Caco-2 (cell line): ENCODE measurements at regions not wholly inside any gene's neighbourhood (a gene's known extent, or its start where the extent isn't known, plus 50 kb on each side); places are given as distances from the start of the nearest gene placed in this dataset.

Experiments used
- BruUV-seq: library from RNA; stranded (reverse); fragments of 400-500 nt; replicated peaks from 2 replicates; lab custom pipeline; 2021; lab: Mats Ljungman, UMichigan
- CTCF ChIA-PET: fragments of 300-600 bp; sonication (Branson Sonifier 250); formaldehyde crosslinking; loops from one replicate; lab custom pipeline; 2022; ENCODE audit warnings: antibody characterized with exemption; lab: Charles Lee
- POLR2A ChIA-PET: fragments of 300-600 bp; sonication (Branson Sonifier 250); formaldehyde crosslinking; loops from one replicate; lab custom pipeline; 2022; ENCODE audit warnings: antibody characterized with exemption; lab: Charles Lee
- DNase-seq, 2 experiments: peaks; one replicate each; pipeline versions ENCODE4 v3.0.0 to v3.0.0-alpha.2; 2020 to 2022
- H3K27me3 ChIP-seq: replicated peaks from 2 replicates; pipeline ENCODE4 v1.6.0; 2011; ENCODE audit warnings: low read length; ENCODE audit not compliant: control insufficient read depth, insufficient read depth
- H3K36me3 ChIP-seq: 2 replicates; pipeline ENCODE4 v1.5.1; 2011; ENCODE audit warnings: low read length; ENCODE audit not compliant: control insufficient read depth, insufficient read depth
- H3K4me1 ChIP-seq: fragments of 250-450 bp; sonication (Bioruptor Pico); 2 replicates; pipeline ENCODE4 v1.5.1; 2020; ENCODE audit warnings: mild to moderate bottlenecking
- H3K4me3 ChIP-seq: 2 replicates; pipeline ENCODE4 v1.5.1; 2011; ENCODE audit warnings: low read depth, mild to moderate bottlenecking, control low read depth, low read length
- H3K9me3 ChIP-seq: fragments of 250-450 bp; sonication (Bioruptor Pico); 2 replicates; pipeline ENCODE4 v1.5.1; 2020; ENCODE audit warnings: mild to moderate bottlenecking, moderate library complexity
- H3K27ac Mint-ChIP-seq: one replicate; pipeline ENCODE4 v1.8.0; 2022; ENCODE audit warnings: mixed read lengths; ENCODE audit not compliant: unreplicated experiment
- H3K27me3 Mint-ChIP-seq: one replicate; pipeline ENCODE4 v1.8.0; 2022; ENCODE audit warnings: mixed read lengths; ENCODE audit not compliant: insufficient read depth, unreplicated experiment
- H3K36me3 Mint-ChIP-seq: one replicate; pipeline ENCODE4 v1.8.0; 2022; ENCODE audit warnings: mild to moderate bottlenecking, mixed read lengths; ENCODE audit not compliant: insufficient read depth, unreplicated experiment
- H3K4me1 Mint-ChIP-seq: one replicate; pipeline ENCODE4 v1.8.0; 2022; ENCODE audit warnings: low read depth, mixed read lengths; ENCODE audit not compliant: unreplicated experiment
- H3K4me3 Mint-ChIP-seq: one replicate; pipeline ENCODE4 v1.8.0; 2022; ENCODE audit warnings: mild to moderate bottlenecking, moderate library complexity, mixed read lengths; ENCODE audit not compliant: unreplicated experiment
- H3K9me3 Mint-ChIP-seq: one replicate; pipeline ENCODE4 v1.8.0; 2022; ENCODE audit warnings: mixed read lengths; ENCODE audit not compliant: unreplicated experiment
- intact Hi-C: fragments of 100-400 bp; cut with micrococcal nuclease; formaldehyde crosslinking; loops from one replicate; pipeline ENCODE4 v1.10.0; 2022; ENCODE audit not compliant: unreplicated experiment
- TF ChIP-seq, protein P1 (sequence below), 2 experiments: fragments of 200-600 bp in 1 of 2; IDR thresholded peaks; 1 replicate in 1 of 2; 2 replicates in 1 of 2; pipeline versions ENCODE4 v1.5.1 to v1.8.0; 2011 to 2022; ENCODE audit warnings: antibody characterized with exemption in 1 of 2, control low read depth in 1 of 2, inconsistent platforms in 1 of 2, low read depth in 1 of 2, low read length in 1 of 2, mild to moderate bottlenecking in 1 of 2, moderate library complexity in 1 of 2; ENCODE audit not compliant: insufficient read depth in 1 of 2, severe bottlenecking in 1 of 2, unreplicated experiment in 1 of 2

DNA sequence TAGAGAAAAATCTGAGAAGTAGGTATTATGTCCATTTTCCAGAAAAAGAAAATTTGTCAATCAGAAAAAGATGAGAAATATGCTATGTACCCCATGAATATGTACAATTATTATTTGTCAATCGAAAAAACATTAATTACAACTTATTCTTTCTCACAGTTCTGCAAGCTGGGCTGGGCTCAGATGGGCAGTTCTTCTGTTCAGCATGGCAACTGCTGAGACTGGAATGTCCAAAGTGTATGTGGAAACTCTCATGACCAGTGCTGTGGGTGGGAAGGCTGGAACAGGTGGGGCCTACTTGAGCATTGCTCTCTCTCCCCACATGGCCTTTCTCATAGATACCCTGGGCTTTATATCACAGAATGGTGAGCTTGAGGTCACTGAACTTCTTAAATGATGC, 450.3 kb upstream of the TBX3 start:
- intact Hi-C loops = no loop called here
- Mint-ChIP-seq H3K4me3 (no peak overlapping the region), H3K27ac (no peak overlapping the region), H3K9me3 (no peaks in the 10 kb centered on the region), H3K36me3 (peaks cover 4% of the 10 kb centered on the region), H3K27me3 (no peaks in the 10 kb centered on the region), H3K4me1 (peaks cover 31% of the 10 kb centered on the region)
- POLR2A ChIA-PET = no interaction called here
- Histone ChIP-seq H3K36me3 (no peaks in the 10 kb centered on the region), H3K4me3 (no peak overlapping the region), H3K27me3 (no peaks in the 10 kb centered on the region), H3K9me3 (no peaks in the 10 kb centered on the region), H3K4me1 (peaks cover 17% of the 10 kb centered on the region)
- CTCF ChIA-PET = no interaction called here
- BruUV-seq = no TSS peak
- TF ChIP-seq, protein P1, sequence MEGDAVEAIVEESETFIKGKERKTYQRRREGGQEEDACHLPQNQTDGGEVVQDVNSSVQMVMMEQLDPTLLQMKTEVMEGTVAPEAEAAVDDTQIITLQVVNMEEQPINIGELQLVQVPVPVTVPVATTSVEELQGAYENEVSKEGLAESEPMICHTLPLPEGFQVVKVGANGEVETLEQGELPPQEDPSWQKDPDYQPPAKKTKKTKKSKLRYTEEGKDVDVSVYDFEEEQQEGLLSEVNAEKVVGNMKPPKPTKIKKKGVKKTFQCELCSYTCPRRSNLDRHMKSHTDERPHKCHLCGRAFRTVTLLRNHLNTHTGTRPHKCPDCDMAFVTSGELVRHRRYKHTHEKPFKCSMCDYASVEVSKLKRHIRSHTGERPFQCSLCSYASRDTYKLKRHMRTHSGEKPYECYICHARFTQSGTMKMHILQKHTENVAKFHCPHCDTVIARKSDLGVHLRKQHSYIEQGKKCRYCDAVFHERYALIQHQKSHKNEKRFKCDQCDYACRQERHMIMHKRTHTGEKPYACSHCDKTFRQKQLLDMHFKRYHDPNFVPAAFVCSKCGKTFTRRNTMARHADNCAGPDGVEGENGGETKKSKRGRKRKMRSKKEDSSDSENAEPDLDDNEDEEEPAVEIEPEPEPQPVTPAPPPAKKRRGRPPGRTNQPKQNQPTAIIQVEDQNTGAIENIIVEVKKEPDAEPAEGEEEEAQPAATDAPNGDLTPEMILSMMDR (IDR thresholded peaks at IDR 0.05; ENCODE audit: insufficient read depth in 1 of 2, low read depth in 1 of 2, low read length in 1 of 2, severe bottlenecking in 1 of 2, unreplicated experiment in 1 of 2) = no peak
- no peak for DNase-seq

DNA sequence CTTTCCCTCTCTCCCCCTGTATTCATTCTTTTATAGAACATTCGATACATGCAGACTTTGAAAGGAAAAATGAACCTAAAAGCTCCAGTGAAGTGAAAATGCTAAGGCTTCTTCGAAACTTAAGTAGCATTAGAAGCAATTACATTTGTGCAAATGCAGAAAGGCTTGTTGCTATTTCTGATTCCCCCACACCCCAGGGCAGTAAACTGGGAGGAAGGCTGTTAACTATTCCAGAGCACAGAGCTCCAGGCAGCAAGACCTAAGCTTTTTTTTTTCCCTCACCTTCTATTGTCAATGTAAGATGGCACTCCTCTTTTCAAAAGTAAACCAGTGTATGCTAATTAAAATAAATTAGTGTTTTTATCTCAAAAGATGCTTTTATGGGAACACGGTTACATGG, 448.9 kb upstream of the TBX3 start:
- no peaks in the 10 kb centered on the region for H3K27me3 Mint-ChIP-seq
- ChIA-PET CTCF (no interaction called here), POLR2A (no interaction called here)

DNA sequence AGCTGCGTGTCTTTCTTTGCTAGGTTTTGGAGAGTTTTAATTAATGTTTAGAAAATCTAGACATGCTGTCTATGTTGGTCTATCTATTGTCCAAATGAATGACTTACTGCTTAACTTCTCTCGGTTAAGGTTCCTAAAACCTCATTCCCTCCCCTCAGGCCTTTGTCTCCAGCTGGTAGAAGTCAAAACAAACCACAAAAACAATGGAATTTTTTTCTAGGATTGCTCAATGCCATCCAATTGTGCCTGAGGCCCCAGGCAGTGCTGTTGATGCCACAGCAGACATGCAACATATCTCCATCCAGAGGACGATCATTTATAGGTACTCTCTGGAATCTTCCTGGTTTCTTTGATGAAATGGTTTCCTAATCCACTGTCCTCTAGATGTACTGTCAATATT, 448.2 kb upstream of the TBX3 start:
- no TSS peak for BruUV-seq
- Mint-ChIP-seq H3K36me3 (peaks cover 4% of the 10 kb centered on the region), H3K27me3 (no peaks in the 10 kb centered on the region), H3K4me1 (peaks cover 40% of the 10 kb centered on the region), H3K27ac (no peak overlapping the region), H3K4me3 (no peak overlapping the region), H3K9me3 (no peaks in the 10 kb centered on the region)
- H3K4me3 ChIP-seq = no peak overlapping the region
- ChIA-PET POLR2A (no interaction called here), CTCF (no interaction called here)
- H3K9me3 ChIP-seq = no peaks in the 10 kb centered on the region
- H3K27me3 ChIP-seq = no peaks in the 10 kb centered on the region
- intact Hi-C loops = no loop called here
- no peaks in the 10 kb centered on the region for H3K36me3 ChIP-seq
- peaks cover 27% of the 10 kb centered on the region for H3K4me1 ChIP-seq
- DNase-seq = peak in 1 of 2 experiments; percentile 20
- TF ChIP-seq, protein P1 (IDR thresholded peaks at IDR 0.05; ENCODE audit: insufficient read depth in 1 of 2, low read depth in 1 of 2, low read length in 1 of 2, severe bottlenecking in 1 of 2, unreplicated experiment in 1 of 2) = no peak

More for the DNA sequence above, 448.9 kb upstream of the TBX3 start:
- H3K27me3 ChIP-seq = no peaks in the 10 kb centered on the region
- H3K9me3 ChIP-seq = no peaks in the 10 kb centered on the region
- no TSS peak for BruUV-seq
- peaks cover 22% of the 10 kb centered on the region for H3K4me1 ChIP-seq
- intact Hi-C loops = no loop called here
- Mint-ChIP-seq H3K27ac (no peak overlapping the region), H3K4me3 (no peak overlapping the region), H3K9me3 (no peaks in the 10 kb centered on the region), H3K36me3 (peaks cover 4% of the 10 kb centered on the region), H3K4me1 (peaks cover 34% of the 10 kb centered on the region)
- no peak overlapping the region for H3K4me3 ChIP-seq
- no peaks in the 10 kb centered on the region for H3K36me3 ChIP-seq
- DNase-seq = no peak
- TF ChIP-seq, protein P1 (IDR thresholded peaks at IDR 0.05; ENCODE audit: insufficient read depth in 1 of 2, low read depth in 1 of 2, low read length in 1 of 2, severe bottlenecking in 1 of 2, unreplicated experiment in 1 of 2) = no peak
